ENCODE measurements at regions not wholly inside any gene's neighbourhood (a gene's known extent, or its start where the extent isn't known, plus 50 kb on each side); places are given as distances from the start of the nearest gene placed in this dataset.

DNA sequence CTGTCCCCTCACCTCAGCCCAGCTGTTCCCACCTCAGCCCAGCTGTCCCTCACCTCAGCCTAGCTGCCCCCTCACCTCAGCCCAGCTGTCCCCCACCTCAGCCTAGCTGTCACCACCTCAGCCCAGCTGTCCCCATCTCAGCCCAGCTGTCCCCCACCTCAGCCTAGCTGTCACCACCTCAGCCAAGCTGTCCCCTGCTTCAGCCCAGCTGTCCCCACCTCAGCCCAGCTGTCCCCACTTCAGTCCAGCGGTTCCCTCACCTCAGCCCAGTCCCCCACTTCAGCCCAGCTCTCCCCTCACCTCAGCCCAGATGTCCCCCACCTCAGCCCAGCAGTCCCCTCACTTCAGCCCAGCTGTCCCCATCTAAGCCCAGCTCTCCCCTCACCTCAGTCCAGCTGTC is 88.4 kb upstream of the CSF3R start:
- TF ChIP-seq, protein P1, sequence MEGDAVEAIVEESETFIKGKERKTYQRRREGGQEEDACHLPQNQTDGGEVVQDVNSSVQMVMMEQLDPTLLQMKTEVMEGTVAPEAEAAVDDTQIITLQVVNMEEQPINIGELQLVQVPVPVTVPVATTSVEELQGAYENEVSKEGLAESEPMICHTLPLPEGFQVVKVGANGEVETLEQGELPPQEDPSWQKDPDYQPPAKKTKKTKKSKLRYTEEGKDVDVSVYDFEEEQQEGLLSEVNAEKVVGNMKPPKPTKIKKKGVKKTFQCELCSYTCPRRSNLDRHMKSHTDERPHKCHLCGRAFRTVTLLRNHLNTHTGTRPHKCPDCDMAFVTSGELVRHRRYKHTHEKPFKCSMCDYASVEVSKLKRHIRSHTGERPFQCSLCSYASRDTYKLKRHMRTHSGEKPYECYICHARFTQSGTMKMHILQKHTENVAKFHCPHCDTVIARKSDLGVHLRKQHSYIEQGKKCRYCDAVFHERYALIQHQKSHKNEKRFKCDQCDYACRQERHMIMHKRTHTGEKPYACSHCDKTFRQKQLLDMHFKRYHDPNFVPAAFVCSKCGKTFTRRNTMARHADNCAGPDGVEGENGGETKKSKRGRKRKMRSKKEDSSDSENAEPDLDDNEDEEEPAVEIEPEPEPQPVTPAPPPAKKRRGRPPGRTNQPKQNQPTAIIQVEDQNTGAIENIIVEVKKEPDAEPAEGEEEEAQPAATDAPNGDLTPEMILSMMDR (conservative IDR thresholded peaks at IDR 0.05; ENCODE audit: low read depth, low read length) = no peak
- DNase-seq (ENCODE audit: low read depth) = no peak
- H3K4me3 ChIP-seq (ENCODE audit: low read length) = no peak overlapping the region

DNA sequence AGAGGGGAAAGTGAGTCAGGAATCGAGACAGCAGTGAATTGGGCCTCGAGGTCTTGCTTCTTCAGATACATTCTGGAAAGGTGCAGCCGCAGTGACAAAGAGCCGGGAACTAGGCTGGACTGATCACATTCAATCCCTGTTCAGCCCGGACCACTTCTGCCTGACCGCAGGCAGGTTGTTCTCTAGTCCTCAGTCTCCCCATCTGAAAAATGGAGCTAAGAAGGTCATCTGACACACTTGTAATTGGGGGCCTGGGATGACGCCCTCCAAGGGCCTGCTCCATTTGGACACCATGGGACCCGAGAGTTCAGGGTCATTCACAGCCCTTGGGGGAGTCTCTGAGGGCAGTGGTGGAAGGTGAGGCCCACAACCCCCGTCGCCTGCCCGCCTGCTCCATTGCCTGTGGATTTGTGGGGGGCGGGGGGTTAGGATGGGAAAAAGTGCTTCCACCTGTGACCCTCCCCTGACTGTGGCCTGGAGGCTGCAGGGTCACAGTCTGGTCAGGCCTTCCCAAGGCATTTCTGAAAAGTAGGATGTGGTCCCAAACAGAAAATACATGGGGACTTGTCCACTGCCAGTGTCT is 87.9 kb upstream of the CSF3R start:
- no peak overlapping the region for H3K4me3 ChIP-seq (ENCODE audit: low read length)
- TF ChIP-seq, protein P1 (conservative IDR thresholded peaks at IDR 0.05; ENCODE audit: low read depth, low read length) = no peak
- DNase-seq (ENCODE audit: low read depth) = no peak

DNA sequence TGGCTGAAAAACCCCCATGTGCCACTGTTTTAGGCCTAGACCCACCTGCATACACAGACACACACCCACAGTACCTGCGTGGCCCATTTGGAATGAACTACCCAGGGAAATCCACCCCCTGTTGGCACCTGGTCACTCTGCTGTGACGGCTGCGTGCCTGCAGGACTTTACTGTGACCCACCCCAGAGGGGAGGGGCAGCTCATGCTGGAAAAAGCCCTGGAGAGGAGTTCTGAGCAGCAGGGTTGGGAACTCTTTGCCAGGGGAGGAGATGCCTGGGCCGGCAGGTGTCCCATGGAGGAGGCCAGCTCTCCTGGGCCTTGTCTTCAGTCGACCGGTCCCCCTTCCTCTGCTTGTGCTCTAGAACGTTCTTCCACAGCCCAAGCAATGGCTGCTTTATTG is 87.3 kb upstream of the CSF3R start:
- TF ChIP-seq, protein P1 (conservative IDR thresholded peaks at IDR 0.05; ENCODE audit: low read depth, low read length) = no peak
- no peak overlapping the region for H3K4me3 ChIP-seq (ENCODE audit: low read length)
- no peak for DNase-seq (ENCODE audit: low read depth)

DNA sequence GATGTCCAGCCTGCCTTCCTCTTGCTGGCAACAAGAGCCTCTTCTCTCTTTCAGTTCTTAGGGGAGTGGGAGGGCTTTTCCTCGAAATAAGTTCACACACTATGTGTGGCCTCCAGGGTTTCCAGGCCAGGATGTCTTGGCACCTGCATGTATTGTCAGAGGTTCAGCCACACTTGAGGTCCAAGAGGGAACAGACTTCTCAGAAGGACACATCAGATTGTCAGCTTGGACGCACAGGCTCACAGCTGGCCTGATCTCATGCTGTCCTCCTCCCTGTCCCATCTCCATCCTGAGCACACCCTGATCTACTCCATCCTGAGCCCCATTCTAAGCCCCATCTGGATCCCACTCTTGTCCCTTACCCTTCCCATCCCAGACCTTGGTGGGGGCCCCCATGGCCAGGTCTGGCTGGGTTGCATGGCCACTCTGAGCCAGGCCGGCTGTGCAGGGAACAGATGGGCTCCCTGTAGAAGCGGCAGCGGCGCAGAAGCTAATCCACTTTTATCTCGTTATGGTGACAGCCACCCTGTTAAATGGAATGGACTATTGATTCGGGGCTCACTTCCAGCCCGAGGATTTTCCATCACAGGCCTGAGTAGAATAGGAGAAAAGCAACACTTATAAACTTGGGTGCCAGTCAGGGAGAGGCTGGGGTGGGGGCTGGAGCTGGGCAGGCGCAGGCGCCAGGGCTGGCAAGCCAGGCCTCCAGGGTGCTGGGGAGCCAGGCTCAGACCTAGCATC is 85.1 kb upstream of the CSF3R start:
- TF ChIP-seq, protein P1 (conservative IDR thresholded peaks at IDR 0.05; ENCODE audit: low read depth, low read length) = no peak

DNA sequence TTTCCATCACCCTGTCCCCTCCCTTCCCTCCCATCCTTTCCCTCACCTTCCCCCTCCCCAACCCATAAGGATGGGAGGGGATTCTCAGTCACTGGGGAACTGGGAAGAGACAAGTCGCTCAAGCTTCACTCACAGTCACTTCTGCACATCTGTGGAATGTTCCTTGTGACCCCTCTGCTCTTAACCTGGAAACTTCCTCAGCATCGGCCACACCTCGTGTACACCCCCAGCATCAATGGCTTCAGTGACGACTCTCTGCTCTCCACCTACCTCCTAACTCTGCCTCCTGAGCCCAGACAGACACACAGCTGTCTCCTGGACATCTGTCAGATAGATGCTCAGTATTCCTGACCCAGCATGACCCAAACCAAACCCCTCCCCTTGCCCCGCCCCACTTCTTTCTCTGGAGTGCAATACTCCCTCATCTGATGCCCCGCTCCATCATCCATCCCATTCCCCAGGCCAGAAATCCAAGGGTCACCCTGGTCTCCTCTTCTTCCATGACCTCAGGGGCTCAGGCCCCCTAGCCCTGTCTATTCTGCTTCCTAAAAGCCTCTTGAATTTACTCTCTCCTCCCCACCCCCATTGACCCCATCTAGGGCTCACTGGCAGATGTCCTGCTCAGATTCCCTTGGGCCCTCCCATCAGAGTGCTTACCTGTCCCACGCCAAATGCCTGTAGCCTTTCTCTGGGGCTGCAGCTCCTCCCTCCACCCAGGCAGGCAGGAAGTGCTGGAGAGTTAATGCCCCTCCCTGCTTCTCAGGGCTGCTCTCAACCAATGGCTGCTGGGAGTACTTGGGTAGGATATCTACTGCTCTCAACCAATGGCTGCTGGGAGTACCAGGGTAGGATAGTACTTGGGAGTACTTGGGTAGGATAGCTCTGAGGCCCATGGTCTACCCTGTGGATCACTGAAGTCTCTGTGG is 83.1 kb upstream of the CSF3R start:
- no peak for DNase-seq (ENCODE audit: low read depth)
- TF ChIP-seq, protein P1 (conservative IDR thresholded peaks at IDR 0.05; ENCODE audit: low read depth, low read length) = no peak
- H3K4me3 ChIP-seq (ENCODE audit: low read length) = no peak overlapping the region

More for the DNA sequence above, 85.1 kb upstream of the CSF3R start:
- DNase-seq (ENCODE audit: low read depth) = no peak
- no peak overlapping the region for H3K4me3 ChIP-seq (ENCODE audit: low read length)

DNA sequence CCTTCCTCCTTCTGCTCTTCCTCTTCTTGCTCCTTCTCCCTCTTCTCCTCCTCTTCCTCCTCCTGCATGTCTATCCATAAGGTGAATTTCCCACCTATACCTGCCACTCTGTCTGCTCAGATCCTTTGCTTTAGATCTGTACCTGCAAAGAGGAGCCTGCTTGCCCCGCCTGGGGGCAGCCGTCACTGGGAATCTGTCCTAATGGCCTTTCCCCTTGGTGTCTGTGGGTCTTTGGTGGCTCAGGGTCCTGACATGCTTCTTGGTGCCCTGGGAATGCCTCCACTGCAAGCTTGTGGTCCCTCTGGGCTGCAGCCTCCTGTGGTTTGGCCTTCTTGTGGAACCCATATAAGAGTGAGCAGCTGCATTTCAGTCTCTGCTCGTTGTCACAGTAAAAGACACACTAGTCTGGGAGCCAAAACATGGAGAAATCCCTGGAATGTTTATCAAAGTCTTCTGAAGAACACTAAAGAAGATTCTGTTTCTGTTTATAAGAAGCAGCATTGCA is 79.5 kb upstream of the CSF3R start:
- H3K4me3 ChIP-seq (ENCODE audit: low read length) = no peak overlapping the region
- TF ChIP-seq, protein P1 (conservative IDR thresholded peaks at IDR 0.05; ENCODE audit: low read depth, low read length) = no peak
- no peak for DNase-seq (ENCODE audit: low read depth)

Measured in retinal pigment epithelial cell (primary cell).